IMR-90 (cell line): ENCODE measurements at regions not wholly inside any gene's neighbourhood (a gene's known extent, or its start where the extent isn't known, plus 50 kb on each side); places are given as distances from the start of the nearest gene placed in this dataset.

Experiments used
- ATAC-seq: fragments of 200-7000 bp; cut with Tn5 transposase; 2 replicates; pipeline ENCODE4 v1.9.1; 2020; ENCODE audit warnings: low read depth, mild to moderate bottlenecking, moderate library complexity
- BruUV-seq: library from RNA; stranded (reverse); fragments of 400-500 nt; replicated peaks from 2 replicates; lab custom pipeline; 2021; lab: Mats Ljungman, UMichigan
- CTCF ChIA-PET: fragments of 300-600 bp; formaldehyde crosslinking; extraction: SDS; loops from one replicate; lab custom pipeline; 2021; ENCODE audit warnings: antibody characterized with exemption; lab: Yijun Ruan, JAX
- POLR2A ChIA-PET: fragments of 300-600 bp; sonication (Branson Sonifier 250); formaldehyde crosslinking; loops from one replicate; lab custom pipeline; 2022; ENCODE audit warnings: antibody characterized with exemption; ENCODE audit not compliant: unreplicated experiment; lab: Charles Lee
- DNase-seq: peaks from one replicate; pipeline ENCODE4 v3.0.0; 2013
- H2AFZ ChIP-seq: replicated peaks from 2 replicates; pipeline ENCODE3; 2013; ENCODE audit warnings: low read length, mild to moderate bottlenecking; ENCODE audit not compliant: poor library complexity
- H2AK5ac ChIP-seq: 2 replicates; pipeline ENCODE4 v1.6.1; 2013; ENCODE audit warnings: low read depth, low read length, inconsistent platforms
- H2AK9ac ChIP-seq: replicated peaks from 2 replicates; pipeline ENCODE3; 2013; ENCODE audit warnings: mild to moderate bottlenecking, low read depth, low read length, moderate library complexity; ENCODE audit not compliant: poor library complexity
- H2BK120ac ChIP-seq: 2 replicates; pipeline ENCODE4 v1.6.1; 2013; ENCODE audit warnings: low read depth, low read length, inconsistent platforms
- H2BK15ac ChIP-seq: 3 replicates; pipeline ENCODE4 v1.6.1; 2013; ENCODE audit warnings: low read depth, low read length, inconsistent platforms
- H2BK20ac ChIP-seq: 2 replicates; pipeline ENCODE4 v1.6.1; 2013; ENCODE audit warnings: low read depth, mild to moderate bottlenecking, inconsistent platforms, low read length, moderate library complexity
- H2BK5ac ChIP-seq: 2 replicates; pipeline ENCODE4 v1.6.1; 2013; ENCODE audit warnings: mild to moderate bottlenecking, low read depth, low read length, inconsistent platforms; ENCODE audit not compliant: poor library complexity, severe bottlenecking
- H3K14ac ChIP-seq: replicated peaks from 2 replicates; pipeline ENCODE4 v1.6.1; 2013; ENCODE audit warnings: low read depth, low read length, inconsistent platforms
- H3K18ac ChIP-seq: 2 replicates; pipeline ENCODE4 v1.6.1; 2013; ENCODE audit warnings: low read depth, low read length, control low read depth
- H3K23ac ChIP-seq: 2 replicates; pipeline ENCODE4 v1.6.1; 2013; ENCODE audit warnings: low read depth, low read length, inconsistent platforms
- H3K27ac ChIP-seq: 2 replicates; pipeline ENCODE4 v1.5.1; 2013; ENCODE audit warnings: mild to moderate bottlenecking, control low read depth, low read length; ENCODE audit not compliant: insufficient read depth
- H3K27me3 ChIP-seq: 2 replicates; pipeline ENCODE4 v1.6.1; 2013; ENCODE audit warnings: low read length; ENCODE audit not compliant: control insufficient read depth, insufficient read depth
- H3K36me3 ChIP-seq: 2 replicates; pipeline ENCODE4 v1.6.1; 2013; ENCODE audit warnings: low read length, mixed read lengths; ENCODE audit not compliant: control insufficient read depth, insufficient read depth
- H3K4ac ChIP-seq: 2 replicates; pipeline ENCODE4 v1.6.1; 2013; ENCODE audit warnings: low read depth, low read length, inconsistent platforms
- H3K4me1 ChIP-seq: 2 replicates; pipeline ENCODE4 v1.6.1; 2013; ENCODE audit warnings: low read length, mixed read lengths; ENCODE audit not compliant: control insufficient read depth, insufficient read depth
- H3K4me2 ChIP-seq: 2 replicates; pipeline ENCODE4 v1.6.1; 2013; ENCODE audit warnings: low read depth, mild to moderate bottlenecking, control low read depth, low read length, moderate library complexity
- H3K4me3 ChIP-seq: 2 replicates; pipeline ENCODE4 v1.5.1; 2013; ENCODE audit warnings: low read depth, mild to moderate bottlenecking, control low read depth, low read length, moderate library complexity; ENCODE audit not compliant: insufficient read depth
- H3K56ac ChIP-seq: 2 replicates; pipeline ENCODE4 v1.6.1; 2013; ENCODE audit warnings: low read length, inconsistent platforms; ENCODE audit not compliant: insufficient read depth; ENCODE audit errors: extremely low read depth
- H3K79me1 ChIP-seq, 2 experiments: 2 replicates each; pipeline ENCODE4 v1.6.1; 2013; ENCODE audit warnings: low read length in 2 of 2, inconsistent platforms in 1 of 2, low read depth in 1 of 2
- H3K9ac ChIP-seq: 2 replicates; pipeline ENCODE4 v1.6.1; 2013; ENCODE audit warnings: low read depth, low read length, control low read depth
- H3K9me1 ChIP-seq: 2 replicates; pipeline ENCODE4 v1.6.1; 2013; ENCODE audit warnings: low read length, inconsistent platforms; ENCODE audit not compliant: insufficient read depth
- H3K9me3 ChIP-seq: 2 replicates; pipeline ENCODE4 v1.6.1; 2013; ENCODE audit warnings: low read length; ENCODE audit not compliant: control insufficient read depth, insufficient read depth
- H4K20me1 ChIP-seq: 2 replicates; pipeline ENCODE4 v1.6.1; 2013; ENCODE audit warnings: low read length, inconsistent platforms; ENCODE audit not compliant: insufficient read depth
- H4K5ac ChIP-seq: 2 replicates; pipeline ENCODE4 v1.6.1; 2013; ENCODE audit warnings: mild to moderate bottlenecking, low read depth, low read length, control low read depth
- H4K8ac ChIP-seq, 2 experiments: 2 replicates each; pipeline ENCODE4 v1.6.1; 2013; ENCODE audit warnings: low read depth in 2 of 2, low read length in 2 of 2, control low read depth in 1 of 2, inconsistent platforms in 1 of 2
- H4K91ac ChIP-seq: 2 replicates; pipeline ENCODE4 v1.6.1; 2013; ENCODE audit warnings: low read depth, low read length, inconsistent platforms; ENCODE audit not compliant: insufficient read depth
- BHLHE40 ChIP-seq: fragments of 150-350 bp; IDR thresholded peaks from 2 replicates; pipeline ENCODE4 v1.6.1; 2016; ENCODE audit warnings: mild to moderate bottlenecking, low read depth, low read length
- CHD1 ChIP-seq: IDR thresholded peaks from 2 replicates; pipeline ENCODE4 v1.6.1; 2012; ENCODE audit warnings: low read depth, low read length, improper control_type of control experiment
- MXI1 ChIP-seq: IDR thresholded peaks from 2 replicates; pipeline ENCODE4 v1.6.1; 2012; ENCODE audit warnings: low read depth, mild to moderate bottlenecking, low read length, moderate library complexity, borderline replicate concordance
- POLR2A ChIP-seq: IDR thresholded peaks from 2 replicates; pipeline ENCODE4 v1.6.1; 2012; ENCODE audit warnings: mild to moderate bottlenecking, low read depth, low read length
- RFX5 ChIP-seq: IDR thresholded peaks from 2 replicates; pipeline ENCODE4 v1.8.0; 2012; ENCODE audit warnings: low read depth, mild to moderate bottlenecking, low read length, moderate library complexity
- SMC3 ChIP-seq: fragments of 150-350 bp; IDR thresholded peaks from 2 replicates; pipeline ENCODE4 v1.6.1; 2016; ENCODE audit warnings: low read depth, mild to moderate bottlenecking, antibody characterized with exemption, low read length, moderate library complexity
- WGBS, 2 experiments: methylation state at CpG; one replicate each; pipeline versions ENCODE4 v1.1.5 to v1.1.7; 2013; ENCODE audit warnings: missing lambda C conversion rate in 2 of 2; ENCODE audit not compliant: insufficient read length in 1 of 2; ENCODE audit errors: extremely low coverage in 2 of 2; 5-methylcytosine and 5-hydroxymethylcytosine counted together
- dilution Hi-C: fragments of 300-500 bp; cut with HindIII; formaldehyde crosslinking; loops from one replicate; pipeline ENCODE4 v1.14.3; 2018; ENCODE audit warnings: low sequenced_read_pairs; ENCODE audit not compliant: unreplicated experiment
- in situ Hi-C: fragments of 300-500 bp; cut with MboI; formaldehyde crosslinking; loops from 3 replicates; pipeline ENCODE4 v1.14.3; 2019; ENCODE audit warnings: low sequenced_read_pairs, inconsistent platforms, mixed read lengths
- intact Hi-C: fragments of 100-400 bp; cut with micrococcal nuclease; formaldehyde crosslinking; loops from 2 replicates; pipeline ENCODE4 v1.10.0; 2022
- TF ChIP-seq, protein P1 (sequence below): fragments of 150-350 bp; IDR thresholded peaks from 2 replicates; pipeline ENCODE4 v1.6.1; 2017; ENCODE audit warnings: mild to moderate bottlenecking, antibody characterized with exemption, low read length, low read depth
- TF ChIP-seq, protein P2 (sequence below): fragments of 150-350 bp; IDR thresholded peaks from 2 replicates; pipeline ENCODE4 v1.6.1; 2016; ENCODE audit warnings: low read depth, mild to moderate bottlenecking, low read length, moderate library complexity, borderline replicate concordance

DNA sequence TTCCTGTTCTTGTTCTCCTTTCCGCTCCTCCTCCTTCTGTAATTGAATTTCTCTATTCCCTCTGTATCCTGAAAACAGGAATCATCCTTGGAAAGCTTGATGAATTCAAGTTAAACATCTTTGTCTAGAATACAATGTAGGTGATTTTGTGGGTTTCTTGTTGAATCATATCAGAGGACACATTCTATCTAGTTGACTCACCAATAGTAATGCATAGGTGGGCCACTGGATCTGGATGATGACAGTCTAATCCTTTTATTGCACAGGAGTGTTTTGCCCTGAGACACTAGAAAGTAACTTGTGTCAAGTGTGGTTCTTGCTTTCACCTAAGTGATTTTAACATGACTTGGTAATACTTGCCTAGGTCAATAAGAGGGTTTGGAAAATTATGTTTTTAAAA lies 164.3 kb downstream of the RFPL4B start:
- no peaks in the 10 kb centered on the region for H4K20me1 ChIP-seq
- no peaks in the 10 kb centered on the region for H3K4me1 ChIP-seq
- H3K4ac ChIP-seq, result no peak overlapping the region
- H2BK120ac ChIP-seq, result no peak overlapping the region
- no peak overlapping the region for H3K4me2 ChIP-seq
- no peak overlapping the region for H2AFZ ChIP-seq
- DNase-seq (peak; percentile 4), ATAC-seq (no peak)
- no peak overlapping the region for H3K27ac ChIP-seq
- H2AK5ac ChIP-seq, result no peak overlapping the region
- CTCF ChIA-PET, result interaction anchor here (0.6 kb wide), 1 partner anchor 10 kb away, joined by 3 read pairs; no protein-coding TSS in a partner anchor
- POLR2A ChIA-PET, result no interaction called here
- H3K27me3 ChIP-seq, result no peaks in the 10 kb centered on the region
- no peak overlapping the region for H3K9ac ChIP-seq
- TF ChIP-seq BHLHE40, result no peak
- TF ChIP-seq, protein P1, sequence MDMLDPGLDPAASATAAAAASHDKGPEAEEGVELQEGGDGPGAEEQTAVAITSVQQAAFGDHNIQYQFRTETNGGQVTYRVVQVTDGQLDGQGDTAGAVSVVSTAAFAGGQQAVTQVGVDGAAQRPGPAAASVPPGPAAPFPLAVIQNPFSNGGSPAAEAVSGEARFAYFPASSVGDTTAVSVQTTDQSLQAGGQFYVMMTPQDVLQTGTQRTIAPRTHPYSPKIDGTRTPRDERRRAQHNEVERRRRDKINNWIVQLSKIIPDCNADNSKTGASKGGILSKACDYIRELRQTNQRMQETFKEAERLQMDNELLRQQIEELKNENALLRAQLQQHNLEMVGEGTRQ, result no peak
- no peak for TF ChIP-seq RFX5
- no peak for TF ChIP-seq MXI1
- TF ChIP-seq CHD1, result no peak
- TF ChIP-seq, protein P2, sequence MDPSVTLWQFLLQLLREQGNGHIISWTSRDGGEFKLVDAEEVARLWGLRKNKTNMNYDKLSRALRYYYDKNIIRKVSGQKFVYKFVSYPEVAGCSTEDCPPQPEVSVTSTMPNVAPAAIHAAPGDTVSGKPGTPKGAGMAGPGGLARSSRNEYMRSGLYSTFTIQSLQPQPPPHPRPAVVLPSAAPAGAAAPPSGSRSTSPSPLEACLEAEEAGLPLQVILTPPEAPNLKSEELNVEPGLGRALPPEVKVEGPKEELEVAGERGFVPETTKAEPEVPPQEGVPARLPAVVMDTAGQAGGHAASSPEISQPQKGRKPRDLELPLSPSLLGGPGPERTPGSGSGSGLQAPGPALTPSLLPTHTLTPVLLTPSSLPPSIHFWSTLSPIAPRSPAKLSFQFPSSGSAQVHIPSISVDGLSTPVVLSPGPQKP, result no peak
- TF ChIP-seq POLR2A, result no peak
- no peak for TF ChIP-seq SMC3
- H3K14ac ChIP-seq, result no peak overlapping the region
- no peak overlapping the region for H3K23ac ChIP-seq
- no peak overlapping the region for H3K18ac ChIP-seq
- dilution Hi-C loops, result no loop called here
- no peaks in the 10 kb centered on the region for H3K36me3 ChIP-seq
- H3K9me3 ChIP-seq, result no peaks in the 10 kb centered on the region
- in situ Hi-C loops, result no loop called here
- no peak overlapping the region for H4K5ac ChIP-seq
- no peak overlapping the region for H2AK9ac ChIP-seq
- no peak overlapping the region for H2BK15ac ChIP-seq
- H3K79me1 ChIP-seq, result no peaks in the 10 kb centered on the region
- intact Hi-C loops, result no loop called here
- WGBS, 2 experiments, result no CpG with 5 or more reads among the region's 1 CpG
- H4K91ac ChIP-seq, result no peak overlapping the region
- no peak overlapping the region for H3K56ac ChIP-seq
- no peaks in the 10 kb centered on the region for H3K9me1 ChIP-seq
- no peak overlapping the region for H3K4me3 ChIP-seq
- no peak overlapping the region for H4K8ac ChIP-seq
- H2BK20ac ChIP-seq, result no peak overlapping the region
- no TSS peak for BruUV-seq
- H2BK5ac ChIP-seq, result no peak overlapping the region
